ENCODE measurements at regions not wholly inside any gene's neighbourhood (a gene's known extent, or its start where the extent isn't known, plus 50 kb on each side); places are given as distances from the start of the nearest gene placed in this dataset.

- TF ChIP-seq EP300 (IDR thresholded peaks at IDR 0.05; ENCODE audit: low read depth) (no peak), POLR2A (IDR thresholded peaks at IDR 0.05) (no peak), CTCF (IDR thresholded peaks at IDR 0.05) (no peak), POLR2AphosphoS5 (IDR thresholded peaks at IDR 0.05) (no peak)
Observed at GRCh38 chr2:66283787-66284186, 151.1 kb upstream of the MEIS1 start.
